ENCODE measurements at regions not wholly inside any gene's neighbourhood (a gene's known extent, or its start where the extent isn't known, plus 50 kb on each side); places are given as distances from the start of the nearest gene placed in this dataset.

DNA sequence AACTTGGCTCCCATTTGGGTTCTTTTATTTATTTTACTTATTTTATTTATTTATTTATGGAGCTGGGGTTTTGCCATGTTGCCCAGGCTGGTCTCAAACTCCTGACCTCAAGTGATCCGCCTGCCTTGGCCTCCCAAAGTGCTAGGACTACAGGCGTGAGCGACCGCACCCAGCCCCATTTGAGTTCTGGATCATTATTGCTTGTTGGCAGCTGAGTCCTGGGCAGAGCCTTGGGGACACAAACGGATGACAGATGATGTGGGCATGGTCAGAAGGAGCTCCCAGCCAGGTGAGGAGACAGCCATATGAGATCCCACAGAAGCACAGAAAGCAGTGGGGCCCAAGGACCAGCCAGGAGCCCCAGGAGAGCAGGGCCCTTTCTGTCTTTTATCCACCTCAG is 254.0 kb downstream of the MATN1 start:
- Mint-ChIP-seq H3K9me3 (ENCODE audit: unreplicated experiment) (no peaks in the 10 kb centered on the region), H3K36me3 (ENCODE audit: insufficient read depth, unreplicated experiment) (no peaks in the 10 kb centered on the region), H3K27ac (ENCODE audit: unreplicated experiment) (no peak overlapping the region), H3K27me3 (ENCODE audit: insufficient read depth, unreplicated experiment) (peaks cover 8% of the 10 kb centered on the region), H3K4me1 (ENCODE audit: low read depth, unreplicated experiment) (no peaks in the 10 kb centered on the region), H3K4me3 (ENCODE audit: unreplicated experiment) (no peak overlapping the region)
- Histone ChIP-seq H3K4me3 (ENCODE audit: low read depth, low read length) (no peak overlapping the region), H3K4me1 (no peaks in the 10 kb centered on the region), H3K27me3 (replicated peaks; ENCODE audit: control insufficient read depth, insufficient read depth, low read length) (no peaks in the 10 kb centered on the region), H3K9me3 (no peaks in the 10 kb centered on the region), H3K36me3 (ENCODE audit: control insufficient read depth, insufficient read depth, low read length) (no peaks in the 10 kb centered on the region)
- no peak for DNase-seq
- TF ChIP-seq, protein P1, sequence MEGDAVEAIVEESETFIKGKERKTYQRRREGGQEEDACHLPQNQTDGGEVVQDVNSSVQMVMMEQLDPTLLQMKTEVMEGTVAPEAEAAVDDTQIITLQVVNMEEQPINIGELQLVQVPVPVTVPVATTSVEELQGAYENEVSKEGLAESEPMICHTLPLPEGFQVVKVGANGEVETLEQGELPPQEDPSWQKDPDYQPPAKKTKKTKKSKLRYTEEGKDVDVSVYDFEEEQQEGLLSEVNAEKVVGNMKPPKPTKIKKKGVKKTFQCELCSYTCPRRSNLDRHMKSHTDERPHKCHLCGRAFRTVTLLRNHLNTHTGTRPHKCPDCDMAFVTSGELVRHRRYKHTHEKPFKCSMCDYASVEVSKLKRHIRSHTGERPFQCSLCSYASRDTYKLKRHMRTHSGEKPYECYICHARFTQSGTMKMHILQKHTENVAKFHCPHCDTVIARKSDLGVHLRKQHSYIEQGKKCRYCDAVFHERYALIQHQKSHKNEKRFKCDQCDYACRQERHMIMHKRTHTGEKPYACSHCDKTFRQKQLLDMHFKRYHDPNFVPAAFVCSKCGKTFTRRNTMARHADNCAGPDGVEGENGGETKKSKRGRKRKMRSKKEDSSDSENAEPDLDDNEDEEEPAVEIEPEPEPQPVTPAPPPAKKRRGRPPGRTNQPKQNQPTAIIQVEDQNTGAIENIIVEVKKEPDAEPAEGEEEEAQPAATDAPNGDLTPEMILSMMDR (IDR thresholded peaks at IDR 0.05; ENCODE audit: insufficient read depth in 1 of 2, low read depth in 1 of 2, low read length in 1 of 2, severe bottlenecking in 1 of 2, unreplicated experiment in 1 of 2), result no peak
- ChIA-PET POLR2A (no interaction called here), CTCF (no interaction called here)
- BruUV-seq (replicated peaks), result no TSS peak
- intact Hi-C loops (cut with micrococcal nuclease; ENCODE audit: unreplicated experiment), result no loop called here

DNA sequence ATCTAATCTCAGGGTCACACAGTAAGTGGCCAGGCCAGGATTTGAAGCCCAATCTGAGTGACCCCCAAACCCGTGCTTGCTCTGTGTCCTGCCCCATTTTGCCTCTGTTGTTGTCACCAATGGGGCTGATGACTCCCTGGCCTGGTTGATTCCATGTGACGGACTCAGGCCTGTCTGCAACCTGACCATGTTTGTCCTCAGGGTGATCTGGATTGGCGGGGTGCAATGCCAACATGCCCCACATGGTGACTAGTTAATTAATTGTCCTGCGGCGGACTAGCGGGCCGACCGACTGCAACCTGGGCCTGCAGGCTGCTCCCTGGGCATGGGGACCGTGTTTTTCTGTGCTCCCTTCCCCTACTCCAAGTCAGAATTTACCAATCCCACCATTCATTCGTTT is 256.3 kb downstream of the MATN1 start:
- POLR2A ChIA-PET, result no interaction called here
- Histone ChIP-seq H3K36me3 (ENCODE audit: control insufficient read depth, insufficient read depth, low read length) (no peaks in the 10 kb centered on the region), H3K27me3 (replicated peaks; ENCODE audit: control insufficient read depth, insufficient read depth, low read length) (no peaks in the 10 kb centered on the region), H3K4me3 (ENCODE audit: low read depth, low read length) (no peak overlapping the region), H3K9me3 (no peaks in the 10 kb centered on the region), H3K4me1 (no peaks in the 10 kb centered on the region)
- no peaks in the 10 kb centered on the region for H3K36me3 Mint-ChIP-seq (ENCODE audit: insufficient read depth, unreplicated experiment)
- intact Hi-C loops (cut with micrococcal nuclease; ENCODE audit: unreplicated experiment), result no loop called here
- BruUV-seq (replicated peaks), result no TSS peak
- CTCF ChIA-PET, result no interaction called here
- no peaks in the 10 kb centered on the region for H3K9me3 Mint-ChIP-seq (ENCODE audit: unreplicated experiment)
- TF ChIP-seq, protein P1 (IDR thresholded peaks at IDR 0.05; ENCODE audit: insufficient read depth in 1 of 2, low read depth in 1 of 2, low read length in 1 of 2, severe bottlenecking in 1 of 2, unreplicated experiment in 1 of 2), result no peak
- H3K27me3 Mint-ChIP-seq (ENCODE audit: insufficient read depth, unreplicated experiment), result no peaks in the 10 kb centered on the region
- no peak for DNase-seq
- no peaks in the 10 kb centered on the region for H3K4me1 Mint-ChIP-seq (ENCODE audit: low read depth, unreplicated experiment)
- no peak overlapping the region for H3K4me3 Mint-ChIP-seq (ENCODE audit: unreplicated experiment)
- H3K27ac Mint-ChIP-seq (ENCODE audit: unreplicated experiment), result no peak overlapping the region

GRCh38 chr1:30466610-30467009 is 256.8 kb downstream of the MATN1 start:
- H3K4me1 ChIP-seq, result no peaks in the 10 kb centered on the region
- no peaks in the 10 kb centered on the region for H3K36me3 Mint-ChIP-seq (ENCODE audit: insufficient read depth, unreplicated experiment)
- no peaks in the 10 kb centered on the region for H3K9me3 ChIP-seq
- no TSS peak for BruUV-seq (replicated peaks)
- H3K27me3 Mint-ChIP-seq (ENCODE audit: insufficient read depth, unreplicated experiment), result no peaks in the 10 kb centered on the region
- POLR2A ChIA-PET, result no interaction called here
- H3K9me3 Mint-ChIP-seq (ENCODE audit: unreplicated experiment), result no peaks in the 10 kb centered on the region
- H3K27ac Mint-ChIP-seq (ENCODE audit: unreplicated experiment), result no peak overlapping the region
- CTCF ChIA-PET, result no interaction called here
- TF ChIP-seq, protein P1 (IDR thresholded peaks at IDR 0.05; ENCODE audit: insufficient read depth in 1 of 2, low read depth in 1 of 2, low read length in 1 of 2, severe bottlenecking in 1 of 2, unreplicated experiment in 1 of 2), result no peak
- H3K4me1 Mint-ChIP-seq (ENCODE audit: low read depth, unreplicated experiment), result no peaks in the 10 kb centered on the region
- no peak overlapping the region for H3K4me3 Mint-ChIP-seq (ENCODE audit: unreplicated experiment)
- DNase-seq, result no peak
- H3K27me3 ChIP-seq (replicated peaks; ENCODE audit: control insufficient read depth, insufficient read depth, low read length), result no peaks in the 10 kb centered on the region
- H3K4me3 ChIP-seq (ENCODE audit: low read depth, low read length), result no peak overlapping the region
- intact Hi-C loops (cut with micrococcal nuclease; ENCODE audit: unreplicated experiment), result no loop called here
- H3K36me3 ChIP-seq (ENCODE audit: control insufficient read depth, insufficient read depth, low read length), result no peaks in the 10 kb centered on the region
